ENCODE measurements at regions not wholly inside any gene's neighbourhood (a gene's known extent, or its start where the extent isn't known, plus 50 kb on each side); places are given as distances from the start of the nearest gene placed in this dataset.

DNA sequence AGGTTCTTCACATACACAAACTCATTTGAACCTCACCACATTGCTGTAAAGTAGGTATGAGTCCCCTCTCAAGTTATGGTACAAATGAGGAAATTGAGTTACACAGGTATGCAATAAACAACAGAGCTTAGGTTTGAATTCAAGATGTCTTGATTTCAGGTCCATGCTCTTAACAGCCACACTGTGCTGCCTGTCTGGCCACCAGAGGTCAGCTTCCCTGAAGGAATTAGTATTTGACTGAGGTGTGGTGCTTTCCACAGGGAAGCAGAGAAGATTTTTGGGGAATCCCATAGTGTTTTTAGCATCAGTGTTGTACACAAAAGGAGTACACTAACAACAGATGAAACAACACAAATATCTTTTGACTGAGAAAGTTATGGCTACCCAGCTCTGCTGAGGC, 94.4 kb upstream of the ITGA1 start:
- ATAC-seq, result peak; percentile 53; the same call in 2 of the 3 replicates
- Histone ChIP-seq H2AFZ (ENCODE audit: control insufficient read depth, low read depth, low read length) (no peak overlapping the region), H4K20me1 (ENCODE audit: control insufficient read depth, insufficient read depth) (no peaks in the 10 kb centered on the region), H3K27ac (ENCODE audit: control insufficient read depth, insufficient read depth) (no peak overlapping the region), H3K9me3 (replicated peaks; ENCODE audit: control insufficient read depth, insufficient read depth, low read length) (no peaks in the 10 kb centered on the region), H3K27me3 (replicated peaks in 1 of 2; ENCODE audit: control insufficient read depth in 2 of 2, insufficient read depth in 2 of 2, low read length in 1 of 2) (no peaks in the 10 kb centered on the region), H3K4me3 (no peak overlapping the region), H3K79me2 (ENCODE audit: control insufficient read depth, insufficient read depth, low read length) (no peaks in the 10 kb centered on the region), H3K36me3 (ENCODE audit: control insufficient read depth in 2 of 2, insufficient read depth in 2 of 2, low read length in 1 of 2) (no peaks in the 10 kb centered on the region), H3K4me2 (ENCODE audit: control insufficient read depth, insufficient read depth) (no peak overlapping the region), H3K9ac (ENCODE audit: control insufficient read depth, insufficient read depth, low read length) (no peak overlapping the region), H3K4me1 (ENCODE audit: control insufficient read depth, insufficient read depth, low read length) (no peaks in the 10 kb centered on the region)
- RAD21 ChIA-PET (ENCODE audit: unreplicated experiment), result interaction anchor here (0.7 to 1.2 kb wide), 2 partner anchors 106 to 222 kb away, joined by 3 to 4 read pairs; no protein-coding TSS in a partner anchor
- FAIRE-seq, result no peak
- SMC1A ChIA-PET (ENCODE audit: uncharacterized antibody, unreplicated experiment), result interaction anchor here (0.8 to 1.1 kb wide), 2 partner anchors 222 to 224 kb away, joined by 3 read pairs; no protein-coding TSS in a partner anchor
- POLR2A ChIA-PET, result no interaction called here
- no TSS peak for BruUV-seq (replicated peaks)
- intact Hi-C loops (cut with micrococcal nuclease; ENCODE audit: unreplicated experiment), result loop anchor here (1.0 kb wide), 1 partner anchor 222 kb away; no protein-coding TSS in a partner anchor
- in situ Hi-C loops (cut with MboI), result no loop called here
- DNase-seq (ENCODE audit: low read depth, low spot score), result no peak
- TF ChIP-seq TBL1XR1 (IDR thresholded peaks at IDR 0.05; ENCODE audit: low read depth, low read length) (no peak), SMC3 (IDR thresholded peaks at IDR 0.05; ENCODE audit: borderline replicate concordance, low read length) (peak; percentile 67; the same call in 1 of the 2 replicates), RAD21 (IDR thresholded peaks at IDR 0.05; ENCODE audit: insufficient read depth, low read depth, low read length) (peak; percentile 64), YY1 (IDR thresholded peaks at IDR 0.05; ENCODE audit: low read depth, low read length) (peak; percentile 26; the same call in 1 of the 2 replicates), ASH2L (IDR thresholded peaks at IDR 0.05; ENCODE audit: borderline replicate concordance, low read depth) (no peak), ZNF217 (IDR thresholded peaks at IDR 0.05) (no peak), HDGF (IDR thresholded peaks at IDR 0.05) (no peak), RUNX3 (IDR thresholded peaks at IDR 0.05; ENCODE audit: low read length) (0 out of 2 replicates have a peak, but pooled peaks have one; percentile 12)
- TF ChIP-seq, protein P1, sequence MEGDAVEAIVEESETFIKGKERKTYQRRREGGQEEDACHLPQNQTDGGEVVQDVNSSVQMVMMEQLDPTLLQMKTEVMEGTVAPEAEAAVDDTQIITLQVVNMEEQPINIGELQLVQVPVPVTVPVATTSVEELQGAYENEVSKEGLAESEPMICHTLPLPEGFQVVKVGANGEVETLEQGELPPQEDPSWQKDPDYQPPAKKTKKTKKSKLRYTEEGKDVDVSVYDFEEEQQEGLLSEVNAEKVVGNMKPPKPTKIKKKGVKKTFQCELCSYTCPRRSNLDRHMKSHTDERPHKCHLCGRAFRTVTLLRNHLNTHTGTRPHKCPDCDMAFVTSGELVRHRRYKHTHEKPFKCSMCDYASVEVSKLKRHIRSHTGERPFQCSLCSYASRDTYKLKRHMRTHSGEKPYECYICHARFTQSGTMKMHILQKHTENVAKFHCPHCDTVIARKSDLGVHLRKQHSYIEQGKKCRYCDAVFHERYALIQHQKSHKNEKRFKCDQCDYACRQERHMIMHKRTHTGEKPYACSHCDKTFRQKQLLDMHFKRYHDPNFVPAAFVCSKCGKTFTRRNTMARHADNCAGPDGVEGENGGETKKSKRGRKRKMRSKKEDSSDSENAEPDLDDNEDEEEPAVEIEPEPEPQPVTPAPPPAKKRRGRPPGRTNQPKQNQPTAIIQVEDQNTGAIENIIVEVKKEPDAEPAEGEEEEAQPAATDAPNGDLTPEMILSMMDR (IDR thresholded peaks at IDR 0.05 in 2 of 3, conservative IDR thresholded peaks at IDR 0.05 in 1 of 3; ENCODE audit: control insufficient read depth in 2 of 3, extremely low read depth in 1 of 3, insufficient read depth in 1 of 3, low read depth in 3 of 3, low read length in 3 of 3), result peak; percentile 37 to 57 (median 38); a peak in 4 of 6 replicates
- TF ChIP-seq, protein P2, sequence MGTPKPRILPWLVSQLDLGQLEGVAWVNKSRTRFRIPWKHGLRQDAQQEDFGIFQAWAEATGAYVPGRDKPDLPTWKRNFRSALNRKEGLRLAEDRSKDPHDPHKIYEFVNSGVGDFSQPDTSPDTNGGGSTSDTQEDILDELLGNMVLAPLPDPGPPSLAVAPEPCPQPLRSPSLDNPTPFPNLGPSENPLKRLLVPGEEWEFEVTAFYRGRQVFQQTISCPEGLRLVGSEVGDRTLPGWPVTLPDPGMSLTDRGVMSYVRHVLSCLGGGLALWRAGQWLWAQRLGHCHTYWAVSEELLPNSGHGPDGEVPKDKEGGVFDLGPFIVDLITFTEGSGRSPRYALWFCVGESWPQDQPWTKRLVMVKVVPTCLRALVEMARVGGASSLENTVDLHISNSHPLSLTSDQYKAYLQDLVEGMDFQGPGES (IDR thresholded peaks at IDR 0.05), result no peak
- CTCF ChIA-PET, result interaction anchor here (0.8 to 1.6 kb wide), 4 partner anchors 214 to 247 kb away, joined by 3 to 10 read pairs (median 4); no protein-coding TSS in a partner anchor
